H1 (cell line): ENCODE measurements at regions not wholly inside any gene's neighbourhood (a gene's known extent, or its start where the extent isn't known, plus 50 kb on each side); places are given as distances from the start of the nearest gene placed in this dataset.

ENCODE experiments used
- CTCF ChIA-PET: fragments of 300-600 bp; sonication (Branson Sonifier 250); formaldehyde crosslinking; loops from one replicate; lab custom pipeline; 2021; ENCODE audit not compliant: partially characterized antibody; lab: Charles Lee
- POLR2A ChIA-PET: fragments of 300-600 bp; sonication (Branson Sonifier 250); formaldehyde crosslinking; loops from one replicate; lab custom pipeline; 2021; ENCODE audit warnings: inconsistent platforms; ENCODE audit not compliant: partially characterized antibody; lab: Charles Lee
- DNase-seq, 2 experiments: peaks; one replicate each; pipeline versions ENCODE4 v3.0.0 to v3.0.0-alpha.2; 2010 to 2022; ENCODE audit warnings: low spot score in 2 of 2, low read depth in 1 of 2, mixed read lengths in 1 of 2
- FAIRE-seq: peaks from 2 replicates; lab custom pipeline; 2011; peaks lifted over from hg19 to GRCh38; lab: Jason Lieb, UNC
- H2AFZ ChIP-seq: 2 replicates; pipeline ENCODE4 v1.8.1; 2012; ENCODE audit warnings: low read length, inconsistent platforms
- H2AK5ac ChIP-seq: 2 replicates; pipeline ENCODE4 v1.6.1; 2013; ENCODE audit warnings: low read depth, low read length
- H2BK120ac ChIP-seq: replicated peaks from 2 replicates; pipeline ENCODE3; 2013; ENCODE audit warnings: low read depth, low read length, inconsistent platforms
- H2BK12ac ChIP-seq: 2 replicates; pipeline ENCODE4 v1.6.1; 2013; ENCODE audit warnings: low read depth, low read length
- H2BK15ac ChIP-seq: 2 replicates; pipeline ENCODE4 v1.6.1; 2013; ENCODE audit warnings: low read length
- H2BK20ac ChIP-seq: 2 replicates; pipeline ENCODE4 v1.6.1; 2013; ENCODE audit warnings: low read length
- H2BK5ac ChIP-seq: 2 replicates; pipeline ENCODE4 v1.6.1; 2013; ENCODE audit warnings: low read depth, low read length
- H3K14ac ChIP-seq: 2 replicates; pipeline ENCODE4 v1.6.1; 2013; ENCODE audit warnings: inconsistent platforms; ENCODE audit not compliant: insufficient read length
- H3K18ac ChIP-seq: 2 replicates; pipeline ENCODE4 v1.6.1; 2013; ENCODE audit warnings: low read length; ENCODE audit errors: extremely low read depth
- H3K23ac ChIP-seq: 2 replicates; pipeline ENCODE4 v1.6.1; 2013; ENCODE audit warnings: inconsistent platforms; ENCODE audit not compliant: insufficient read length
- H3K23me2 ChIP-seq: 2 replicates; pipeline ENCODE4 v1.6.1; 2013; ENCODE audit warnings: low read depth, low read length
- H3K27ac ChIP-seq: 2 replicates; pipeline ENCODE4 v1.6.1; 2011; ENCODE audit warnings: low read depth, low read length, inconsistent platforms
- H3K27me3 ChIP-seq, 4 experiments: replicated peaks in 1 of 4; 1 replicate in 1 of 4; 2 replicates in 3 of 4; pipeline versions ENCODE4 v1.6.1 to v1.8.1; 2011 to 2013; ENCODE audit warnings: low read length in 3 of 4, mild to moderate bottlenecking in 3 of 4, inconsistent platforms in 2 of 4, mixed read lengths in 2 of 4, moderate library complexity in 1 of 4; ENCODE audit not compliant: control insufficient read depth in 3 of 4, insufficient read depth in 3 of 4; ENCODE audit errors: extremely low read depth in 1 of 4
- H3K36me3 ChIP-seq, 4 experiments: 2 replicates each; pipeline versions ENCODE4 v1.6.1 to v1.8.1; 2011 to 2013; ENCODE audit warnings: mild to moderate bottlenecking in 4 of 4, low read length in 3 of 4, moderate library complexity in 2 of 4, control low read depth in 1 of 4, inconsistent platforms in 1 of 4; ENCODE audit not compliant: insufficient read depth in 4 of 4, control insufficient read depth in 2 of 4
- H3K4ac ChIP-seq: replicated peaks from 2 replicates; pipeline ENCODE3; 2013; ENCODE audit warnings: low read length, low read depth, mixed read lengths, inconsistent platforms; ENCODE audit not compliant: insufficient read length
- H3K4me1 ChIP-seq, 4 experiments: replicated peaks in 1 of 4; 1 replicate in 1 of 4; 2 replicates in 3 of 4; pipeline versions ENCODE4 v1.6.1 to v1.8.1; 2011 to 2013; ENCODE audit warnings: low read length in 3 of 4, inconsistent platforms in 2 of 4, mixed read lengths in 1 of 4; ENCODE audit not compliant: insufficient read depth in 4 of 4, control insufficient read depth in 3 of 4
- H3K4me2 ChIP-seq, 2 experiments: 2 replicates each; pipeline versions ENCODE4 v1.6.1 to v1.8.1; 2011 to 2013; ENCODE audit warnings: low read depth in 2 of 2, low read length in 2 of 2, control low read depth in 1 of 2, inconsistent platforms in 1 of 2, mild to moderate bottlenecking in 1 of 2; ENCODE audit not compliant: insufficient read depth in 1 of 2
- H3K4me3 ChIP-seq, 4 experiments: fragments of 200-600, 300-600 bp in 1 of 4; sonication (generic), shearing (Covaris generic), sonication (Bioruptor Twin) in 1 of 4; 2 replicates each; pipeline versions ENCODE4 v1.5.1 to v1.8.1; 2011 to 2016; ENCODE audit warnings: low read length in 4 of 4, low read depth in 3 of 4, control low read depth in 2 of 4, inconsistent platforms in 2 of 4, mild to moderate bottlenecking in 2 of 4, mixed read lengths in 1 of 4, moderate library complexity in 1 of 4; ENCODE audit not compliant: insufficient read depth in 2 of 4; ENCODE audit errors: extremely low read depth in 1 of 4
- H3K56ac ChIP-seq: replicated peaks from 2 replicates; pipeline ENCODE3; 2013; ENCODE audit warnings: low read depth, mild to moderate bottlenecking, mixed read lengths, low read length, inconsistent platforms; ENCODE audit not compliant: insufficient read length
- H3K79me1 ChIP-seq: 2 replicates; pipeline ENCODE4 v1.6.1; 2013; ENCODE audit warnings: low read depth, low read length, control low read depth
- H3K79me2 ChIP-seq, 2 experiments: 2 replicates each; pipeline versions ENCODE4 v1.6.1 to v1.8.1; 2012 to 2013; ENCODE audit warnings: low read length in 2 of 2, mild to moderate bottlenecking in 2 of 2, inconsistent platforms in 1 of 2; ENCODE audit not compliant: insufficient read depth in 2 of 2, control insufficient read depth in 1 of 2
- H3K9ac ChIP-seq, 4 experiments: replicated peaks in 1 of 4; 1 replicate in 1 of 4; 2 replicates in 3 of 4; pipeline versions ENCODE4 v1.6.1 to v1.8.1; 2011 to 2013; ENCODE audit warnings: low read depth in 3 of 4, low read length in 3 of 4, control low read depth in 2 of 4, mild to moderate bottlenecking in 2 of 4, moderate library complexity in 2 of 4, inconsistent platforms in 1 of 4; ENCODE audit errors: extremely low read depth in 1 of 4
- H3K9me3 ChIP-seq, 2 experiments: 2 replicates each; pipeline versions ENCODE4 v1.6.1 to v1.8.1; 2012 to 2013; ENCODE audit warnings: mild to moderate bottlenecking in 2 of 2, moderate library complexity in 2 of 2, control low read depth in 1 of 2, inconsistent platforms in 1 of 2, low read depth in 1 of 2, low read length in 1 of 2, mixed read lengths in 1 of 2; ENCODE audit not compliant: insufficient read depth in 2 of 2
- H4K20me1 ChIP-seq, 2 experiments: replicated peaks in 1 of 2; 2 replicates each; pipeline versions ENCODE3 to v1.8.1; 2011 to 2013; ENCODE audit warnings: inconsistent platforms in 2 of 2, low read length in 2 of 2, mild to moderate bottlenecking in 1 of 2; ENCODE audit not compliant: insufficient read depth in 2 of 2, control insufficient read depth in 1 of 2
- H4K5ac ChIP-seq: 2 replicates; pipeline ENCODE4 v1.6.1; 2013; ENCODE audit warnings: low read length, low read depth, mixed read lengths, inconsistent platforms; ENCODE audit not compliant: insufficient read length
- H4K8ac ChIP-seq: 2 replicates; pipeline ENCODE4 v1.8.0; 2013; ENCODE audit warnings: mild to moderate bottlenecking, moderate library complexity, low read length, inconsistent platforms; ENCODE audit not compliant: insufficient read depth; ENCODE audit errors: extremely low read depth
- H4K91ac ChIP-seq: replicated peaks from 2 replicates; pipeline ENCODE3; 2013; ENCODE audit warnings: low read length, mixed read lengths, inconsistent platforms; ENCODE audit not compliant: insufficient read length
- ASH2L ChIP-seq: fragments of 200-600, 300-600 bp; sonication (generic); IDR thresholded peaks from one replicate; pipeline ENCODE4 v1.7.1; 2017; ENCODE audit warnings: low read length
- CBX8 ChIP-seq: fragments of 300-800, 300-1000 bp; sonication (generic); IDR thresholded peaks from 2 replicates; pipeline ENCODE4 v1.7.1; 2016; ENCODE audit warnings: low read depth, low read length, borderline replicate concordance
- CHD1 ChIP-seq: IDR thresholded peaks from 2 replicates; pipeline ENCODE4 v1.6.1; 2012; ENCODE audit warnings: low read depth, low read length, improper control_type of control experiment
- CHD2 ChIP-seq: IDR thresholded peaks from 2 replicates; pipeline ENCODE4 v1.6.1; 2012; ENCODE audit warnings: low read length, improper control_type of control experiment
- CTBP2 ChIP-seq: IDR thresholded peaks from 2 replicates; pipeline ENCODE4 v1.7.0; 2011; ENCODE audit warnings: borderline replicate concordance, mild to moderate bottlenecking, moderate library complexity, mixed read lengths, low read length; ENCODE audit not compliant: insufficient read depth, insufficient read length
- HDAC2 ChIP-seq, 2 experiments: fragments of 300-600 bp in 1 of 2; sonication (generic) in 1 of 2; IDR thresholded peaks; 2 replicates each; pipeline ENCODE4 v1.6.1; 2011 to 2012; ENCODE audit warnings: low read depth in 2 of 2, low read length in 2 of 2, mild to moderate bottlenecking in 2 of 2, moderate library complexity in 2 of 2, borderline replicate concordance in 1 of 2, inconsistent platforms in 1 of 2
- RNF2 ChIP-seq: fragments of 200-900, 300-1000 bp; sonication (generic); IDR thresholded peaks from 2 replicates; pipeline ENCODE4 v1.7.1; 2016; ENCODE audit warnings: borderline replicate concordance, low read depth, mild to moderate bottlenecking, antibody characterized with exemption, low read length; ENCODE audit not compliant: poor library complexity, severe bottlenecking; ENCODE audit errors: missing control alignments
- TAF7 ChIP-seq: optimal IDR thresholded peaks from 2 replicates; pipeline ENCODE3; 2011; ENCODE audit warnings: low read depth, mild to moderate bottlenecking, inconsistent platforms, low read length, moderate library complexity, borderline replicate concordance
- TCF12 ChIP-seq: IDR thresholded peaks from 2 replicates; pipeline ENCODE4 v1.6.1; 2011; ENCODE audit warnings: low read depth, mild to moderate bottlenecking, low read length
- WGBS, 2 experiments: shearing (Covaris generic) in 1 of 2; methylation state at CpG; one replicate each; pipeline versions ENCODE4 v1.1.6 to v1.1.7; 2013 to 2015; ENCODE audit warnings: low lambda C conversion rate in 2 of 2, mixed read lengths in 2 of 2, inconsistent platforms in 1 of 2, low coverage in 1 of 2, missing lambda C conversion rate in 1 of 2; ENCODE audit not compliant: insufficient replicate concordance in 2 of 2, insufficient coverage in 1 of 2, insufficient read length in 1 of 2; ENCODE audit errors: extremely low coverage in 1 of 2, missing lambda C conversion rate in 1 of 2; 5-methylcytosine and 5-hydroxymethylcytosine counted together
- TF ChIP-seq, protein P1 (sequence below): IDR thresholded peaks from 2 replicates; pipeline ENCODE4 v1.6.1; 2011; ENCODE audit warnings: low read length, improper control_type of control experiment

DNA sequence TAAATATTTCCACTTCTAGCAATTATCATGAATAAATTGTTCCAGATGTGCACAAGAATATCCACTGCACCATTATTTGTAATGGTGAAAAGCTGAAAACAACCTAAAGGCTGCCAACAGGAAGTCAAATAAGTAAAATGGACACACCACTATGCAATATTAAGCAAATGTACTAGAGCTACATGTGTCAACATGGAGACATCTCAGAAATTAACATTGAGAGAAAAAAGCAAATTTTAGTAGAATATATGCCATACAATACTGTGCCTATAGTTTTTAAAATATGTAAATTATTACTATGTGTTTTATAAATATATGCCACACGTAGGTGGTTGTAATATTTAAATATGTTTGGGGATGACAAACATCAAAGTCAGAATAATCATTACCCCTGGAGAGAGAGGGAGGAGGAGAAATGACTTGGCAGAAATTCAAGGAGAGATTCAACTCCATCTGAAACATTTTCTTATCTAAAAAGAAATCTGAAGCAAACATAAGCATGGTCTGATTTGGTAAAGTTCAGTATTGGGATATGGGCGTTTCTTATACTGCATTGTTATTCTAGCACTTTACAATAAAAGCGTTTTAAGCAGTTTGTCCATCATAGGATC is 475.5 kb downstream of the QKI start:
- 90% methylated on average over 3 of the region's 3 CpGs; no CpG with 5 or more reads in 1 of the 2 experiments for WGBS, 2 experiments
- Histone ChIP-seq H4K8ac (no peak overlapping the region), H2AFZ (no peak overlapping the region), H3K79me1 (no peaks in the 10 kb centered on the region), H4K91ac (no peak overlapping the region), H3K56ac (no peak overlapping the region), H3K36me3 (no peaks in the 10 kb centered on the region), H2AK5ac (no peak overlapping the region), H3K18ac (no peak overlapping the region), H3K4me1 (no peaks in the 10 kb centered on the region), H3K27ac (no peak overlapping the region), H3K79me2 (no peaks in the 10 kb centered on the region), H3K4me3 (no peak overlapping the region), H3K27me3 (no peaks in the 10 kb centered on the region), H2BK20ac (no peak overlapping the region), H2BK5ac (no peak overlapping the region), H2BK120ac (no peak overlapping the region), H2BK15ac (no peak overlapping the region), H3K23ac (no peak overlapping the region), H3K14ac (no peak overlapping the region), H3K4ac (no peak overlapping the region), H3K9ac (no peak overlapping the region), H3K23me2 (no peaks in the 10 kb centered on the region), H4K20me1 (no peaks in the 10 kb centered on the region), H4K5ac (no peak overlapping the region), H3K4me2 (no peak overlapping the region), H3K9me3 (peaks cover 0 to 3% of the 10 kb centered on the region in 2 experiments; a peak in 1 of 4 replicates), H2BK12ac (no peak overlapping the region)
- TF ChIP-seq TCF12 (no peak), CHD1 (no peak), ASH2L (no peak), CHD2 (no peak), CTBP2 (no peak), HDAC2 (IDR thresholded peaks at IDR 0.05; ENCODE audit: borderline replicate concordance in 1 of 2, low read depth in 2 of 2, low read length in 2 of 2) (no peak), TAF7 (no peak), CBX8 (no peak), RNF2 (no peak)
- TF ChIP-seq, protein P1, sequence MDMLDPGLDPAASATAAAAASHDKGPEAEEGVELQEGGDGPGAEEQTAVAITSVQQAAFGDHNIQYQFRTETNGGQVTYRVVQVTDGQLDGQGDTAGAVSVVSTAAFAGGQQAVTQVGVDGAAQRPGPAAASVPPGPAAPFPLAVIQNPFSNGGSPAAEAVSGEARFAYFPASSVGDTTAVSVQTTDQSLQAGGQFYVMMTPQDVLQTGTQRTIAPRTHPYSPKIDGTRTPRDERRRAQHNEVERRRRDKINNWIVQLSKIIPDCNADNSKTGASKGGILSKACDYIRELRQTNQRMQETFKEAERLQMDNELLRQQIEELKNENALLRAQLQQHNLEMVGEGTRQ = no peak
- FAIRE-seq (no peak), DNase-seq (no peak)
- CTCF ChIA-PET = no interaction called here
- POLR2A ChIA-PET = no interaction called here
